DMS79 treated with DMSO at 0.1 percent for 48 hours (cell line): ENCODE measurements at regions not wholly inside any gene's neighbourhood (a gene's known extent, or its start where the extent isn't known, plus 50 kb on each side); places are given as distances from the start of the nearest gene placed in this dataset.
"Not testable (repeated sequence)": the region's sequence is repeated elsewhere in the genome, so short reads cannot be mapped to it uniquely, and the experiment has no call there.

ENCODE experiments used
- DNase-seq: peaks from one replicate; lab custom pipeline; 2025; lab: John Stamatoyannopoulos, UW

DNA sequence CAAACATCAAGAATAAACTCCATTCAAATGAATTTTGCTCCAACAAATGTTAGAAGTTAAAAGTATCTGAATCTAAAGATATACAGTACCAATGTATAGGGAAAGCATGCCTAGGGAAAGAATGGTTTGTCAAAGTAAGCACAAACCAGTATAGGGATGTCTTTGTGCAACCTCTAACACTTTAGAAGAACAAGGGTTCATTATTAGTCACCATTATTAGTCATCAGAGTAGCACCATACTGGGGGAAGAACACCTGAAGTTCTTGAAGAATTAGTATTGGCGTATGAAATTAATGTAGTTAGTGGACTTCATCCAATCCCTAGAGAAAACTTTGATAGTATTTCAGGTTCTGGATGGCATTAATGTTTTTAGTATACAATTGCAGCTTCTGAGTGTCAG lies 943.7 kb downstream of the METTL15 start:
- no peak for DNase-seq

DNA sequence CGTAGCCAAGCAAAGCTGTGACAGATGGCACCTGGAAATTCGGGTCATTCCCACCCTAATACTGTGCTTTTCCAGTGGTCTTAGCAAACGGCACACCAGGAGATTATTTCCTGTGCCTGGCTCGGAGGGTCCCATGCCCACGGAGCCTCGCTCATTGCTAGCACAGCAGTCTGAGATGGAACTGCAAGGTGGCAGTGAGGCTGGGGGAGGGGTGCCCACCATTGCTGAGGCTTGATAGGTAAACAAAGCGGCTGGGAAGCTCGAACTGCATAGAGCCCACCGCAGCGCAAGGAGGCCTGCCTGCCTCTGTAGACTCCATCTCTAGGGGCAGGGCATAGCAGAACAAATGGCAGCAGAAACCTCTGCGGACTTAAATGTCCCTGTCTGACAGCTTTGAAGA lies 942.8 kb downstream of the METTL15 start:
- not testable (repeated sequence) for DNase-seq

DNA sequence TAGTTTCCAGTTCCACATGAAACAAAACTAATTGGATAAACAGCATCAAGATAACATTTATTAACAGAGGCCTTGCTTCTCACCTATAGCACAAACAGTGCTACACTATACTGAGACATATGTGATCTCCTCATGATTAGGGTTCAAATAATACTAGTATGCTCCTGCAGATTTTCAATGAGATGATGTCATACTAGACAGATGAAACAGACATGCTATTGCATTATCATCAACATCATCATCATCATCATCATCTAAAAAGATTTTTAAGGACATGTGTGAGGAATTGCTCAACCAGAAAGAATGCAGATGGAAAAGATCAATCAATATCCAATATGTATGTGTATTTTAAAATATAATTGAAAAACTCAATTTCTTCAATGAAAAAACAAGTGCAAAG lies 932.3 kb downstream of the METTL15 start:
- no peak for DNase-seq

DNA sequence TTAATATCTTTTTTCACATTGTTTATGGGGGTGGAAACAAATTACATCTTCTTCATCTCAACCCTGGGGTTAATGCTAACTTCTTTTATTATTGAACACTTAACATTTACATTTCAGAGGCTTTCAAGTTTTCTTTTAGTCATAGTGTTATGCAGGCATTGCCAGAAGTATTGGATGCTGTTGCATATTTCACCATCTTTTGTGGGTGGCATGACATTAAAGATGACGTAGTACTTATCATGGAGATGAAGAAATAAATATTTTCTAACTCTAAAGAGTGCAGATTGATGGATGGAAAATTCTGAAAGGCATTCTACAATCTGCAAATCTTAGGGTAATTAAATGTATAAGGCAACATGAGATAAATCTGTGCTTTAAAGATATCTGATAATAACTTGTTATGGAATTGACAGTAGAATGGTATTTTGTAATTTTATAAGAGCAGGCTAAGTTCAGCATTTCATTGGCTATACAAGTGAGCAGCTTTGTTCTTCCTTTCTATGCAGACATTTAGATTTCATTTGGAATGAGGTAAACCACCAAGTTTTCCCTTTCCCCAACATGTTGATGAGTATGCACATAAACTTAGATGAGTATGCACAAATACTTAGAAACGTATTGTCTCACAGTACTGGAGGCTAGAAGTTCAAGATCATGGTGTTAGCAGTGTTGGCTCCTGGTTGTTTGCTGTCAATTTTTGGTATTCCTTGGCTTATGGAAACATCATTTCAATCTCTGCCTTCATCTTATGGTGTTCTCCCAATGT lies 924.4 kb downstream of the METTL15 start:
- DNase-seq, result no peak

DNA sequence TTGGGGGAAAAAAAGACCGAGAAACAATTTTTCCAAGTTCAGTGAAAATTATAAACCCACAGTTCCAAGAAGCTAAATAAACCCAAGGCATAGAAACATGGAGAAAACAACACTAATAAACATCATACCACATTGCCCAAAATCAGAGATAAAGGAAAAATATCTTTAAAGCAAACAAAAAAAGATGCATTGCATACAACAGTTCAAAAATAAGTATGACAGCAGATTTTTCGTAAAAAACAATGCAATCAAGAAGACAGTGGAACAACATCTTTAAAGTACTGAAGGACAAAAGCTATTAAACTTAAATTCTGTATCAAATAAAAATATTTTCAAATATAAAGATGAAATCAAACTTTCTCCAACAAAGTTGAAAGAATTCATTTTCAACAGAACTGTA lies 921.3 kb downstream of the METTL15 start:
- no peak for DNase-seq

- DNase-seq, result no peak
Measured at GRCh38 chr11:29027436-29027835, 919.2 kb downstream of the METTL15 start.

DNA sequence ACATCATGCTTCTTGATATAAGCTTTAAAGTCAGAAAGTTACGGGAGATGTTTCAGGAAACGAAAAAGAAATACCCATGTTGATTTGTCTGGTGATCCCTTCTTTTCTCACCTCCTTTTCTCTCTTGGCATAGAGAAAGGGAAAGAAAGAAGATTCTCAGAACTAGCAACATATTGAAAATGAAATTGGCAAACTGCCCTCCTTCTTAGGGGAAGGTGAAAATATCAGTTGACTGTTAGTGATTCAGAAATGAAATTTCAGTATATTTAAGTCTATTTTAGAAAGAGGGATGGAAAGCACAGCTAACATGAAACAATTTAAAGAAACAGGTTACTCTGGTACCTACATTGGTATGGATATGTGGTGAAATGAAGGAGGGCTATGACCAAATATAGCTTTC lies 918.1 kb downstream of the METTL15 start:
- no peak for DNase-seq

DNA sequence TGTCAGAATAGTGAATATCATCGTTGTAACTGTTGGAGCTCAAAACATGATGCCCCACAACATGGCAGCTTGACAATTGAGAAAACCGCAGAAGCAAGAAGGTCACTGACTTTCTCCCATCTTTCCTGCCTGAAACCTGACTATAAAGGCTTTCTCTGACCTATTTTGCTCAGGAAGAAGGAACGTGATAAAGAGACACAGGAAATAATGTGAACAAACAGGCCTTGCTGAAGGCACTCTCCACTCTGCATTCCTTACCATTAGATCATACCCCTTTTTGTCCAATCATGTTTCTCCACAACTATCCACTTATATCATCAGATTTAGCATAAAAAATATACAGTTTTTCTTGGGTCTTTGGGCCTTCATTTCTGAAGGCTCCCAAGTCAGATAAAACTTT lies 916.8 kb downstream of the METTL15 start:
- DNase-seq, result no peak

- DNase-seq, result no peak
Measured at GRCh38 chr11:29024386-29024785, 916.2 kb downstream of the METTL15 start.

DNA sequence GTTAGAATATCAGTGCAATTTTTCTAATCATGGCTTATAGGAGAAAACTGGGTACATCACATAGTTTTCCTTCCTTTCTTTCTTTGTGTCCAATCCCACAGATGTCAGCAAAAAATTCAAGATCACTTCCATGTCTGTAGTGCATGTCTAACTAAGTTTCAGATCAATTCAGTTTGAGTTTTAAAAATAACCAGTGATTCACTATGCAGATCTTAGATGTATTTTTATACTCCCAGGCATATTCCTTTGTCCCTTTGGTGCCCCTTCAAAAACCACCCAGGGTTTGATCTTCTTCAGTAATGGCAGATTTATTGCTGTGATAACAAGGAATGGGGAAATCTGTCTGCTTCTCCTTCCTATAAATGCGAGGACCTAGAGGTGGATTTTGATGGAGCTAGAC lies 915.6 kb downstream of the METTL15 start:
- no peak for DNase-seq

DNA sequence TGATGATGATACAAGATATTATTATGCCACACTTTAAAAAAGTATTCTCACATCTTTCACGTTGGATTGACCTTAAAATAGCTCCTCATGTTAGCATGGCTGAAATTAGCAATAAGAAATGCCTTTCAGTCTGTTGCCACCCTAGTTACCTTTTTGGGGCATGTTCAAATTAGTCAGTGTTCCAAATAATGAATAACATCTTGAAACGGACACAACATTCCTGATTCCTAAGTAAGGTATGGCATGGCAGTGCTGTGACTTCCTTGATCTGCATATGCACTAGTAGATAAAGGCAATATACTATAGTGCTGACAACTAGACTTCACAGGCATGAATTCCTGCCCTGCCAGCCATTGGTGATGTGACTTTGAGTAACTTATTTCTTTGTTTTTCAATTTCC lies 914.5 kb downstream of the METTL15 start:
- no peak for DNase-seq

DNA sequence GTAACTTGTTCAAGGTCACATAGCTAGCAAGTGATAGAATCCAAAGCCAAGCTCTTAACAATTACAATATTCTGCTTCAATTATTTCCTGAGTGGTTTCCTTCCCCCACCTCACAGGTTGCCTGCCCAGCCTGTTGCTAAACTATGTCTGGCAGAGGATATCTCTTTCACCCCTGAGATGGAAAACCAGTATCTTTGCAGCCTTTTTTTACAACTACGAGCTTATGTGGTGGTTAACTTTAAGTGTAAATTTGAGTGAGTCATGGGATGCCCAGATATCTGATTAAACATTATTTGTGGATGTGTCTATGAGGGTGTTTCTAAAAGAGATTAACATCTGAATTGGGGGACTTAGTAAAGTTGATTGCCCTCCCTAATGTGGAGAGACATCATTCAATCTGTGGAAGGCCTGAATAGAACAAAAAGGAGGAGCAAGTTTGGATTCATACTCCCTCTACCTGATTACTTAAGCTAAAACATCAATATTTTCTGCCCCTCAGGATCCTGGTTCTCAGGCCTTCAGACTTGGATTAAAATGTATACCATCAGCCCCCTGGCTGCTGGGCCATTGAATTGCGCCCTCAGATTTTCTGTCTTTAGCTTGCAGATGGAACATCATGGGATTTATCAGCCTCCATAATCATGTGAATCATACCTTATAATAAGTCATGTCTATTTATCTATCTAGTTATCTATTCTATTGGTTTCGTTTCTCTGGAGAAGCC lies 911.9 kb downstream of the METTL15 start:
- no peak for DNase-seq

- no peak for DNase-seq
Measured at GRCh38 chr11:29018631-29019030, 910.4 kb downstream of the METTL15 start.

- no peak for DNase-seq
Measured at GRCh38 chr11:29017941-29018340, 909.8 kb downstream of the METTL15 start.

DNA sequence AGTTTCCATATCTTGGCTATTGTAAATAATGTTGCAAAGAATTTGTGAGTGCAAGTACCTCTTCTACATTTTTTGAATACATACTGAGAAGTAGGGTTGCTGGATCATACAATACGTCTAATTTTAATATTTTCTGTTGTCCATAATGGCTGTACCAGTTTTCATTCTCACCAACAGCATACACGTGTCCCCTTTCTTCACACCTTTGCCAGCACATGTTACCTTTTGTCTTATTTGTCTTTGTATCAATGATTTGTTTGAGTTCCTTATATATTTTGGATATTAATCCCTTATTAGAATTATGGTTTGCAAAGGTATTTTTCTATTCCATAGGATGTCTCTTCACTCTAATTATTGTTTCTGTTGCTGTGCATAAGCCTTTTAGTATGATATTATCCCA lies 904.3 kb downstream of the METTL15 start:
- DNase-seq, result no peak

- no peak for DNase-seq
Measured at GRCh38 chr11:29009426-29009825, 901.2 kb downstream of the METTL15 start.

DNA sequence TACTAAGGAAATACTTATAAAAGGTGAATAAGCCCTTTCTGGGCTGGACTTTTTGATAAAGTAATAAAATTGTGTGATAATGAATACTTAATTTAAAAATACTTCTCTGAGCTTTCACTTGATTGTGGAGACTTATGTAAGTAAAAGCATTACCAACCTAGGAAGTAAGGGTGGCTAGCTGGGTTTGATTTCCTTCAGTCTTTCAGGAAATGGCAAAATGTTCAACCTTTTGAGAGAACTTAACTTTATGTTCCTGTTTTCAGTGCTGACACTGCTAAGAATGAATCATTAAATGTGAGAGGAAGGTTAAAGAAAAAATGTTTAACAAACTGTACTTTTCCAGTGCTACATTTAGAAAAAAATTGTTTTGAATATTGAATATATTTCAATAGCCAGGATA lies 900.3 kb downstream of the METTL15 start:
- DNase-seq, result no peak

GRCh38 chr11:29006668-29007067 lies 898.5 kb downstream of the METTL15 start:
- no peak for DNase-seq

DNA sequence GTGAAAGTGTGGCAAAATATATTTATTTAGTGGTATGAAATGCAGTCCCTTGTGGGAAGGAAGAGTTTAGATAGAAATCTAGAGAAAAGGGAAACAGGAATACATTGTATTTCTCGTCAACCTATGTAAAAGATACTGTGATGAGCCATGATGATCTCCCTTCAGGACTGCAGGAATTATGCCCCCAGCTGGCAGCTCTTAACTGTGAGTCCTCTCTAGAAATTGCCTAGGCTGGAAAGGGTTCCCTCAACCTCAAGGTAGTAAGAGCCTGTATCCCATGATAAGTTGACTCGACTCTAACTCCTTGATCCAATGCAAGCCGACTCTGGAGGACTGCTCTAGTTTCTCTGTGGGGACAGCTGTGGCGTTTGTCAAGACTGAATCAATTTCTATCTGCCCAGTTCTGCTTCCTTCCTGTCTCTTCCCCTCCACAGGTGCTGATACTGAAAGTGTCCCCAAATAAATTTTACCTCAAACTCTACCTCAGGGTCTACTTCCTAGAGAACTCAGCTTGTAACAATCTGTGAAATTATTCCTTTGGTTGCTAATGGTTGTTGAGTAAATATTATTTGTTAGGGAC lies 897.3 kb downstream of the METTL15 start:
- DNase-seq, result no peak

- DNase-seq, result no peak
Measured at GRCh38 chr11:29002816-29003215, 894.6 kb downstream of the METTL15 start.

GRCh38 chr11:28999620-29000019 lies 891.4 kb downstream of the METTL15 start:
- no peak for DNase-seq

DNA sequence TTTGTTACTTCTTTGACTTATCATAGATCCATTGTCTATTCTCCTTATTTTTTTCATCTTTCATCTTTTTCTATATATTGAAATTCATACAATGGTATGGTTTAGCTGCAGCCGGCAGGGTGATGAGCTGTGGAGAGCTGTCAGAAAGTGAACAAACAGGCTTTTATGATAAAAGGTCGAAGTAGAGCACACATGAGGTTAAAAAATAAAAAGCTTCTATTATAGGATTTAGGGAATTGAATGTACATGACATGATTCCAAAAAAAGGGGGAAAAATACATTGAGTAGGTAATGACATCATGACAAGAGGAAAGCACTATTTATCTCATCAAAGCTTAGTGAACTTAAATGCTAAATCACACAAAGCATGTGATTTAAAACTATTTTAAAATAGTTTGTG lies 884.8 kb downstream of the METTL15 start:
- no peak for DNase-seq

DNA sequence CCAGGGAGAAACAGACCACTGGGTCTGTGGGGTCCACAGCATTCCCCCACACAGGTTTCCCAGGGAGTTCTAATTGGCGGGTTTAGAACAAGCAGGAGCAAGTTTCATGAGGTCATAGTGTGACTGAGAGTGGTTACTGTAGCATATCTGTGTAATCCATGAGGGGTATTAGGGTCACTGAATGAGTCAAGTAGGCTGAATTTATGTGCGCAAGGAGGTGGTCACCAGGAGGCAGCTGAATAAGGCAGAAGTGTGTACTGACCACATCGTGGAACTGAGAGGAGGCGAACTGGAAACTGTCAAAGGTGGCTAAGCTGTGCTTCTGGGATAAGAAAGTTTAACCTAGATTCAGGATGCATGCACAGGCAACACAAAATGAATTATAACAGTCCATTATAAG lies 876.0 kb downstream of the METTL15 start:
- no peak for DNase-seq
